ACHN (cell line): ENCODE measurements at regions not wholly inside any gene's neighbourhood (a gene's known extent, or its start where the extent isn't known, plus 50 kb on each side); places are given as distances from the start of the nearest gene placed in this dataset.

Experiments used
- DNase-seq: peaks from one replicate; pipeline ENCODE4 v3.0.0-alpha.2; 2015
- in situ Hi-C: cut with HindIII; loops from 2 replicates; pipeline ENCODE4 v1.10.0; 2017; ENCODE audit warnings: low sequenced_read_pairs, low pct_ligation_motif_present, low pct_unique_long_range_greater_than_20kb

DNA sequence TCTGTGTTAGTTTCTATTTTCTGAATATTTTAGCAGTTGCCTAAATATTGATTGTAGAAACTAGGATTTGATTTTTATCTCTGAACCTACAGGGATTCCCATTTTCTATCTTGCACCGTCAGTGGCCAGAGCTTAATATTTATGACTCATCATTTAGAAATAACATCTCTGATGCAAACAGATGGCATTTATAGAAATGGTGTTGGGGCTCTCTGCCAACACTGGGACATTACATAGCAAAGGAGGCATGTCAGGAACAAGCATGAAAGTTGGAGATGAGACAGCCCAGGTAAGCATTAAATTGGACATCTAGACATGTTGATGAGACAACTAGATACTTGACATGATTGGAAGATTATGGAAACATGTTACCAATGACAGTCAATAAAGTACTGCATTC is 165.3 kb upstream of the SYT4 start:
- in situ Hi-C loops = no loop called here
- DNase-seq = no peak

DNA sequence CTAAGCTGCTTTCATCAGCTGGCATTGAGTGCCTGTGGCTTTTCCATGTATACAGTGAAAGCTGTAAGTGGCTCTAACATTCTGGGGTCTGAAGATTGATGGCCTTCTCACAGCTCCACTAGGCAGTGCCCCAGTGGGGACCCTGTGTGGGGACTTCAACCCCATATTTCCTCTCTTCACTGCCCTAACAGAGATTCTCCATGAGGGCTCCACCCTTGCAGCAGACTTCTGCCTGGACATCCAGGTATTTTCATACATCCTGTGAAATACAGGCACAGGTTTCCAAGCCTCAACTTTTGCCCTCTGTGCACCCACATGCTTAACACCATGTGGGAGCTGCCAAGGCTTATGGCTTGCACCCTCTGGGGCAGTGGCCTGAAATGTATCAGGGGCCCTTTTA is 188.2 kb upstream of the SYT4 start:
- in situ Hi-C loops = no loop called here
- no peak for DNase-seq

DNA sequence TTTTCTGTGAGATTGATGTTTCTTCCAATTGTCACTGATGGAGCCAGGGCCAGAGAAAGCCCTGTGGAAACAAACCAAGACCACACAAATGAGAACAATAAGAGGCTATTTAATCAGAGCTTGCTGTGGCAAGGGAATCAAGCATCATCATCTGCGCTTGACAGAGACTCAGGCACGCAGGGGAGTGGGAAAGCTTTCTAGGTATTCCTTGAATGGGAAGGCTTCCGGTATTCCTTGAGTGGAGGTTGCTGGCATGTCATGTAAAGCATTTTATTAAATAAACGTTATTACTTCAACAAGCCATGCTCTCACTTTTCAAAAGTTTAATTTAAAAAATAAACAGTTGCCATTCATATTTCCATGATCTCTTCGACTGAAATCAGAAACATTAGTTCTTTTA is 194.6 kb upstream of the SYT4 start:
- in situ Hi-C loops = no loop called here

DNA sequence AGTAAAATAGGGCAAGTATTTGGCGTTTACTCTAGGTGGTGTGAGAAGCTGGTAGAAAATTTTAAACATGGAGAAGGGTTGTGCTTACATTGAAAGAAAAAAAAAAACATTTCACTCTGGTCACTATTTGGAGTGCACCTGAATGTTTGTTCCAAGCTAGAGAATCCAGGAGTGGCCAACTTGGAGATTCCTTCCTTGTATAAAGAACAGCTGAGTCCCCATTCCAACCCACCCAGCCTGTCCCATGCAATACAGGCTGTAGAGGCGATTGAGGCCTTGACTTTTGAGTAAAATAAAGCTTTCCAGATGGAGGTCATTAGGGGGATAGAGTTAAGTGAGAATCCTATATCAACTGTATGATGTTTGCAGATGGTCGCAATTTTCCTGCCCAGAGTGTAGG is 203.8 kb upstream of the SYT4 start:
- in situ Hi-C loops = no loop called here
- DNase-seq = no peak

More for the DNA sequence above, 194.6 kb upstream of the SYT4 start:
- no peak for DNase-seq

DNA sequence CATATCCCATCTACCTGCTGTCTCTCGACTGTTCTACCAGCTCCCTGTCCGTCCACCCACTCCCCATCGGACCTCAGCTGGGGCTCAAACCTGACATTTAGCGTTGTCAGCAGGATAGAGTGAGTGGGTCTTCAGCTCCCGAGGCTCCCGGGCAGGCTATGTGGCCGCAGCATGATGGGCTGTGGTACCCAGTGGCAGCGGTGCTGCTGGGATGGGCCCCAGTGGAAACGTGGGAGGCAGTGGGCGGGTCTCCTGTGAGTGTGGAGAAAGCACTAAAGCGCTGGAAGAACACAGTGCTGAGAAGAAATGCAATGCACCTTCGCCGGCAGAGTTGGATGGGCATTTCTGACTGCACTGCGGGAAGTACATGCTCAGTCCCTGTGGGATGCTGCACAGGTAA is 204.8 kb upstream of the SYT4 start:
- in situ Hi-C loops = no loop called here
- no peak for DNase-seq

DNA sequence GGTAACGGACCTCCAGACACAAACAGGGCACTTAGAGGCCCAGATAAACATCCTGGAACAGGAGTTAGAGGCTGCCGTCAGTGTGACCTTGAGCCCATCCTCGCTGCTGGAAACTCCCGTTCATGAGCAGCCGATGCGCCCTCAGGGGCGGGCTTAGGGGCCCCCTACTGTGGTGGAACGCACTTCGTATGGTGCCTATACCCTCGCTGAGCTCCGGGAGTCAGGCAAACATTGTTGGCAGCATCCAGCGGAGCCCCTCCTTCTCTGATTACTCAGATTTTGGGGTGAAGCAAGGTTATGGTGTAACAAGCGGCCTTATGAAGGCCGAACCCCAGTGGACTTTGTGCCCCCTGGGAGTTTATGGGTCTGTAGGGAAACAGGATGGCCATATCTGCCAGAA is 205.3 kb upstream of the SYT4 start:
- in situ Hi-C loops = no loop called here
- no peak for DNase-seq

DNA sequence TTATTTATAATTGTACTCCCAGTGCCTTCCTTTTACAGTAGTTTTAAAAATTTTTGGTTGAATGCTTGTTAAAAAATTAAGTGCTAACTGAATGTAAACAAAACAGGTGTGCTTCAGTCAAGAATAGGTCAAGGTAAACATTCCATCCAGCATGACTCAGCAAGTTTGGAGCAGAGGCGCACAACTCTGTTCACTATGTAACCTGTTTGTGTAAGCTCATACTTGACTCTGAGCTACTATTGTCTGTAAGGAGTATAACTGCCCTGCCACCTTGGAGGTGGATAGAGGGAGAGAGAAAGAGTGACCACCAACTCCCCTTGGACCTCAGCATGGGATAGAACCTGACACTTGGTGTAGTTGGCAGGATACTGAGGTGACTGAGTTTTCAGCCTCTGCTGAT is 207.4 kb upstream of the SYT4 start:
- in situ Hi-C loops = no loop called here
- no peak for DNase-seq

DNA sequence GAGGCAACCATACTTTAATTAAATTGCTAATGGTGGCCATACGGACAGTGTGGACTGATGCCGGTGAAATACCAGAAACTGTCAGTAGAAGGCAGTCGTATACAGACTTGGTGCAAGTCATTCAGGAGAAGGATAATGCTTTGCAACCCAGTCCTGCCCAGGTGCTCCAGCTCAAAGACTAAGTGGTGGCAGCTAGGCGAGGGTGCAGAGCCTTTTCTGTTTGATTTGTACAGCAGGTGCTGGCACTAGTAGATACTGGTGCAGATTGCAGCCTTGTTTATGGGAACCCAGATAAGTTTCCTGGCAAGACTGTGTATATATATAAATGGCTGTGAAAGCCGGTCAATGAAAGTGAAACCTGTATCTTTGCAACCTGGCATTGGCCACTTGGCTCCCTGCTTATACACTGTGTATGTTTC is 208.3 kb upstream of the SYT4 start:
- in situ Hi-C loops = no loop called here
- no peak for DNase-seq

DNA sequence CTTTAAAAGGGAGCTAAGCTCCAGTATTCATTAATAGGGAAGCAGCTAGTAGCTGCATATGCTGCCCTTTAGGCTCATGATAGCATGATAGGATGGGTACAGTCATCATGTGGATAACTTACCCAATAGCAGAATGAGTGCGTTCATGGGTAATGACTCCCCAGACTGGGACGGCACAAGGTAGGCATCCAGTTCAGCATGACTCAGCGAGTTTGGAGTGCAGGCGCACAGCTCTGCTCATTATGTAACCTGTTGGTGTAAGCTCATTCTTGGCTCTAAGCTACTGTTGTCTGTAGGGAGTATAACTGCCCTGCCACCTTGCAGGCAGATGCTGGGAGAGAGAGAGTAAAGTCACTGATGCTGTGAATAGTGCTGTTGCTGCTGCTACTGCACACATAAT is 209.2 kb upstream of the SYT4 start:
- in situ Hi-C loops = no loop called here
- no peak for DNase-seq

DNA sequence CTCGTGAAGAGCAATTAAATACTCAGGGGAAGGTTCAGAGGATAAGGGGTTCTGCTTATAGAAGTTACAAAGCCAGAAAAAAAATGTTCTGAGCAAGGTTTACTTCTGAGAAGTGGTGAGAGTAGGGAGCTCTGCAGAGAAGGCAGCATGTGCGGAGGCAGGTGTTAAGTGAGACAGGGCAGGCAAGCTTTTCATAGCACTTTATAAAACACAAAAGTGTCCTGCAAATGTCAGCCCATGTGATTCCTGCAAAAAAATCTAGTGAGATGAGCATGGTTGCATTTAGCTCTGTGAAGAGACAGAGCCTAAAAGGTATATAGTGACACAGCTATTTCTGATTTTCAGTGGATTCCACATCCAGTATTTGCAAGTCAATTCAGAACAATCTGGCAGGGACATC is 223.8 kb upstream of the SYT4 start:
- in situ Hi-C loops = no loop called here
- DNase-seq = no peak

DNA sequence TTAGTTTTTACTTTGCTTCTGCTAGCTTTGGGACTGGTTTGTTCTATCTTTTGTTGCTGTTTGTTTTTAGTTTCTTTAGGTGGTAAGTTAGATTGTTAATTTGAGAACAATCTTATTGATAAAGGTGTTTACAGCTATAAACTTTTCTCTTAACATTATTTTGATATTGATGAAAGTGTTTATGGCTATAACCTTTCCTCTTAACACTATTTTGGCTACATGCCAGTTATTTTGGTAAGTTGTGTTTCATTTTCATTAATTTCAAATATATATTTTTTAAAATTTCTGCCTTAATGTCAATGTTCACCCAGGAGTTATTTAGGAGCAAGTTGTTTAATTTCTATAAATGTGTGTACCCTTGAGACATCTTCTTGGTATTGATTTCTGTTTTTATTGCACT is 229.6 kb upstream of the SYT4 start:
- in situ Hi-C loops = no loop called here
- DNase-seq = no peak

DNA sequence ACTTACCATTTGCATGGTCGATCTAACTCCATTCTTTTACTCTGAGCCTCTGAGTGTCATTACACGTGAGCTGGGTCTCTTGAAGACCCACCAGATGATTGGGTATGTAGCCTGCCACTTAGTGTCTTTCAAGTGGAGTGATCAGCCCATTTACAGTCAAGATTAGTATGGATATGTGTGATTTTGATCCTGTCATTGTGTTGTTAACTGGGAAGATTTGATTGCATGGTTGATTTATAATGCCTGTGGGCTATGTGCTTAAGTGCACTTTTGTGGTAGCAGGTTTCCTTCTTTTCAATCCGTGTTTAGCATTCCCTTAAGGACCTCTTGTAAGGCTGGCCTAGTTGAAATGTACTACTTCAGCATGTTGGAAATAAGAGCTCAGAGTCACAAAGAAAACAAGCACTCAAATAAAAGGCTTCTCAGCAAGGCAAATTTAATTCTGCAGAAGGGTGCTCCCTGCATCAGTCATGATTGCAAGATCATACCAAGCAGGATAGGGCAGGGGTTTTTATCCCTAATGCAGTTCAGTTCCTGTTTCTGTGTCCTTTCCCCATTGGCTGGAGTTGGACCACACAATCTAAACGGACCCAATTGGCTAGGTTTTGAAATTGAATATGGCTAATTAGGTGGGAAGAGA is 230.7 kb upstream of the SYT4 start:
- in situ Hi-C loops = no loop called here
- no peak for DNase-seq

DNA sequence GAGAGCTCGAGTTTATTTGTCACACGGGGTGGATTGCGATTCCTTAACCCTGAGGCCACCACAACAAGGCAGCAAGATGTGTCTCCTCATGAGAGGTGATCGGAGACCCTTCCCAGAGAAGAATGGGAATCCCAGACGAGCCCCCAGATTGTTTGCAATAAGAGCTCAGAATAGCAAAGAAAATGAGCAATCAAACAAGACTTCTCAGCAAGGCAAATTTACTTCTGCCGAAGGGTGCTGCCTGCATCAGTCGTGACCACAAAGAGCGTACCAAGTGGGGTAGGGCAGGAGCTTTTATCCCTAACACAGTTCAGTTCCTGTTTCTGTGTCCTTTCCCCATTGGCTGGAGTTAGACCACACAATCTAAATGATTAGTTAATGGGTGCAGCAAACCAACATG is 237.5 kb upstream of the SYT4 start:
- no peak for DNase-seq
- in situ Hi-C loops = no loop called here

DNA sequence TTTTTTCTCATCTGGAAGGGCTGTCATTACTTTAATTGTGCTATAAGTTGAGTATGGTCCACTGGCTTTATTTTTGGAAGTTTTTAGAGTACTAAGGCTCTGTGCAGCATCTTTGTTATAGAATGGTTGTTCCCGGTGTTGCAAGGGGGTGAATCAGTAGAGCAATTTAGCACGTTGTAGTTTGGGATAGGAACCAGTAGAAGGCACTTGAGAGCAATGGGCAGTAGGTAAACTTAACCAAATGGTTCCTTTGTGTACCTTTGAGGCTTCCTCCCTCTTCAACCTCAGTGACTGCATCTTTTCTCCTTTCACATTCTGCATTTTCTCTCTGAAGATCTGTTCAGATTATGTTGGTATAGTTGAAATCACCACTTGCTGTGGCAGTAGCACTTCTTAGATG is 238.2 kb upstream of the SYT4 start:
- in situ Hi-C loops = no loop called here
- no peak for DNase-seq

DNA sequence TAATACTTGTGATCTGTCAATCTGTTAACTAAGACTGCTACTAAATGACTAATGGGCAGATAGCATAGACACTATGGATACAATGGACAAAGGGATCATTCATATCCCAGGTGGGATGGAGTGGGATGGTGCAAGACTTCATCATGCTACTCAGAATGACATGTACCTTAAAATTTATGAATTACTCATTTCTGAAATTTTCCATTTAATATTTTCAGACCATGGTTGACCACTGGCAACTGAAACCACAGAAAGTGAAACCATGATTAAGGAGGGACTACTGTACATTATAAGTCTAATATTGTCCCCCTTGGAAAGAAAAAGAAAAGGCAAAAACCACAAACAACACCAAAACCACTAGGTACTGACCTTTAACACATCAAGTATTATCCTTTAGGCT is 247.0 kb upstream of the SYT4 start:
- no peak for DNase-seq
- in situ Hi-C loops = no loop called here

DNA sequence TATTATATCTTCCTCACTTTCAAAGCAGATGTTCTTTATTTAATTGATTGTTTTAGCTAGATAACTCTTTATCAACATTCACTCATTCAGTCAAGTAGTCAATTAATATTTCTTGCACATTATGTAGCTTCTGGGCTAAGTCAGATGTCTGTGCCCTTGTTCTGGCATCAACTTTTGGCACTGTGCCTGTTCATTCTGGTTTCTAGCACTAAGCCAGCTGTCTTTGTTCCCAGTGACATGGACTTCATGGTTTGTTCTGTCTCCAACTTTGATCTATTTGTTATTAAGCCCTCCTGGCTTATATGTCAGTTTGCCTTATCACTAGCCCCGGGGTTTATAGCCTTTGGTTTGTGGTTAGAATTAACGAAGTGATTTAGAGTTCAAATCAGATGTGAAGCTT is 247.9 kb upstream of the SYT4 start:
- no peak for DNase-seq
- in situ Hi-C loops = no loop called here

DNA sequence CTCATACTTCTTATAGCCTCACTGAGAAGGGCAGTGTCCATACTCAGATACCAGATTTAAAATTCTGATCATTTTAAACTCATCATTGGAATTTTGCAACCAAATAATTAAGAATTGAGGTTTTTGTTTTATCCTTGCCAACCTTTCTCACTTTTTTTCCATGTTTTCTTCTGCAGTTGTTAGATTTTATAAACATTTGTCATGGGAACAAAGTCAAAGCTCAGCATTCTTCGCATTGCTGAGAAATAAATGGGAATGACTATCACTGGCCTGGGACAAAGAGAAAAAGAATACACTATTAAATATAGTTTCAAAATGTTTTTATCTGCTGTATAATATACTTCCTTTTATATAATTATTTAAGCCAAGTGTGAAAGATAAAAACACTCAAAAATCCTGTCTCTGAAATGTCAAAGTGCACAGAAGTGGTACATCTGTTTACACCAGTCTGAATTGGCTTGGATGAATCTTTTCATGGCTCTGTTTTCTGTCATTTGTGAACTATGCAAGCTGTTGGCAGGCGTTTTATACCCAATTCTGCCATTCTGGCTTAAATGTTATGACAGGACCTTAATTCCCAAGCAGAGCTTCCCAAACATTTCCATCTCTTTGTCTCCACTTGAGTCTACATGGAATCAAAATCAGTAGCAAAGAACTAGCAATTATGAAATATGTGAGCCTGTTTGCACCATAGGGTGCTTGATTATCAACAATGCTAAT is 249.3 kb upstream of the SYT4 start:
- no peak for DNase-seq
- in situ Hi-C loops = no loop called here

DNA sequence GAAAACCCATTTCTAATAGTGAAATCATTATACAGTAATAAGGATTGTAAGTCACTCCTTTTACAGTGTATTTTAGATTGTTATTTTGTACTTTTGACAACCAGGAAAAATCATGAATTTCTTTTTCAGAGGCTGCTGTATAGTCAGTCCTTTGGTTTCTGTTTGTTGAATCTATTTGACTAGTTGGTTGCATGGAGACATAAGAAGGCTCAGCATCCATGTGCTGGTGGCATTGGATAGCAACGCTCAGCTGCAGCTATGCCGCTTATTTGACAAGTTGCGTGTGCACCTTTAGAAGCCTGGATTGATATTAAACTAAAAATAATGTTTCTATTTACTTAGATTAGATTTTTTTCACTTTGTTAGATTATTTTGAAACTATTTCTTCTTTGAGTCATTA is 254.1 kb upstream of the SYT4 start:
- in situ Hi-C loops = no loop called here
- DNase-seq = no peak

DNA sequence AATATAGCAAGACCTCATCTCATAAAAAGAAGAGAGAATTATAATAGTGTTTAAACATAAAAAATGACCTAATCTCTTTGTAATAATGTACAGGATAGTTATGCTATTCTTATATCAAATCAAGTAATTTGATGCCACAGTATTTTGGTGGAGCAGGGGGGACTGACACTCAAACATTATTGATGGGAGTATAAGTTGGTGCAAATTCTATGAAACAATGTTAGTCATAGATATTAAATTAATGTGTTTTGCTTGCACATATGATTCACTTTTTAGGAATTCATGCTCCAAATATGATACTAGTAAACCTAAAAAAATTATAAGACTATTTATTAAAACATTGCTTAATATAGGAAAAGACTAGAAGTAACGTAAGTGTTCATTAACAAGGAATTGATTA is 256.1 kb upstream of the SYT4 start:
- no peak for DNase-seq
- in situ Hi-C loops = no loop called here

DNA sequence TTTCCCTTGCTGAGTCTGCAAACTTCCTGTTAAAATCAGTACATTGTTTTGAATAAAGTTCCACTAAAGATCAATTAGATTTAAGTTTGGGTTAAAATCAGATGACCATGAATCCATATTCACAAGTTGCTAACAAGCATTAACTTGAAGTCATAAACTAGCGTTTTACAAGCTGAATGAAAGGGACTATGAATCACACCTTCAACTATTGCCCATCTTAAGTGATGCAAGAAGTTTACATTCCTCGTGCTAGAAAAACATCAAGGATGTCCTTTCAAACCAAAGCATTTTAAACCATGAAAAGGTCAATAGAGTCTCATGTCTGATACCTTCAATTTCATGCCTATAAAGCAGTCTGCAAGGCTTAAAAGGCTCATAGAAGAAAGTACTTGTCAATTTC is 257.2 kb upstream of the SYT4 start:
- DNase-seq = no peak
- in situ Hi-C loops = no loop called here

DNA sequence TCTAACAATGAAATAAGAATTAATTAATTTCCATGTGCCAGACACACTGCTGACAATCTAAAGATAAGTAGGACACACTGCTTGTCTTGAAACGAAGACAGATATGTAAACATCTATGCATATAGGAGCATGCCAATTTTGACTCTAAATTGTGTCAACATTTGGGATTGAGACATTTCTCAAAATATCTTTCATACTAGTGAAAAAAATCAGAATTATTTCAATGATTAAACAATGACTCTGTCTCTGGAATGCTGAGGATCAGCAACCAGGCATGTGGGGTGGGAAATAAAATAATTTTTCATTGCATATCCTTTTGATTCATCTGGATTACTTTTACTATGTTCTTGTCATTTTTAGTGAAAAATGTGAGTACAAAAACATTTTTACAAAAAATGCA is 262.6 kb upstream of the SYT4 start:
- no peak for DNase-seq
- in situ Hi-C loops = no loop called here
